Stimulated activated naive CD8-positive, alpha-beta T cell treated with anti-CD3 and anti-CD28 coated beads, Interleukin-15, Interleukin-2, amounts not matched to agents 100 U/mL and 50 U/mL, for 24 hours (primary cell): ENCODE measurements at regions not wholly inside any gene's neighbourhood (a gene's known extent, or its start where the extent isn't known, plus 50 kb on each side); places are given as distances from the start of the nearest gene placed in this dataset.
"Not testable (repeated sequence)": the region's sequence is repeated elsewhere in the genome, so short reads cannot be mapped to it uniquely, and the experiment has no call there.

ENCODE experiments used
- ATAC-seq: fragments of 150-1000 bp; cut with Tn5 transposase; one replicate; pipeline ENCODE4 v1.10.0; 2021
- DNase-seq: peaks from one replicate; pipeline ENCODE4 v3.0.0; 2021

GRCh38 chr15:56811586-56811985 is 78.3 kb upstream of the ZNF280D start:
- DNase-seq: no peak
- ATAC-seq: no peak

- no peak for ATAC-seq
Observed at GRCh38 chr15:56808160-56808559, 74.9 kb upstream of the ZNF280D start.

GRCh38 chr15:56806148-56806536 is 72.8 kb upstream of the ZNF280D start:
- ATAC-seq (no peak), DNase-seq (no peak)

More at GRCh38 chr15:56808160-56808559, 74.9 kb upstream of the ZNF280D start:
- DNase-seq: no peak

- ATAC-seq (peak; percentile 83), DNase-seq (no peak)
Observed at GRCh38 chr15:56805466-56806147, 72.3 kb upstream of the ZNF280D start.

GRCh38 chr15:56804938-56805337 is 71.6 kb upstream of the ZNF280D start:
- DNase-seq: no peak
- no peak for ATAC-seq

GRCh38 chr15:56804279-56804678 is 71.0 kb upstream of the ZNF280D start:
- DNase-seq: no peak
- no peak for ATAC-seq

- DNase-seq: no peak
- no peak for ATAC-seq
Observed at GRCh38 chr15:56802161-56802560, 68.9 kb upstream of the ZNF280D start.

GRCh38 chr15:56798639-56799038 is 65.3 kb upstream of the ZNF280D start:
- peak; percentile 21 for DNase-seq
- peak; percentile 89 for ATAC-seq

GRCh38 chr15:56797720-56798275 is 64.5 kb upstream of the ZNF280D start:
- ATAC-seq (no peak), DNase-seq (no peak)

GRCh38 chr15:56795502-56795901 is 62.2 kb upstream of the ZNF280D start:
- DNase-seq (no peak), ATAC-seq (no peak)

- ATAC-seq: no peak
- no peak for DNase-seq
Observed at GRCh38 chr15:56794553-56795329, 61.4 kb upstream of the ZNF280D start.

- no peak for DNase-seq
- no peak for ATAC-seq
Observed at GRCh38 chr15:56794165-56794552, 60.9 kb upstream of the ZNF280D start.

- no peak for ATAC-seq
- no peak for DNase-seq
Observed at GRCh38 chr15:56792211-56792610, 58.9 kb upstream of the ZNF280D start.

GRCh38 chr15:56791521-56791920 is 58.2 kb upstream of the ZNF280D start:
- DNase-seq, ATAC-seq: not testable (repeated sequence)

- ATAC-seq (no peak), DNase-seq (no peak)
Observed at GRCh38 chr15:56788359-56788758, 55.0 kb upstream of the ZNF280D start.

- ATAC-seq (peak; percentile 81), DNase-seq (no peak)
Observed at GRCh38 chr15:56786966-56787365, 53.7 kb upstream of the ZNF280D start.

GRCh38 chr15:56783857-56784661 is 50.8 kb upstream of the ZNF280D start:
- ATAC-seq (no peak), DNase-seq (no peak)

GRCh38 chr15:56783156-56783856 is 50.0 kb upstream of the ZNF280D start:
- ATAC-seq (no peak), DNase-seq (no peak)
